GM19468 (cell line): ENCODE measurements at regions not wholly inside any gene's neighbourhood (a gene's known extent, or its start where the extent isn't known, plus 50 kb on each side); places are given as distances from the start of the nearest gene placed in this dataset.
"Not testable (repeated sequence)": the region's sequence is repeated elsewhere in the genome, so short reads cannot be mapped to it uniquely, and the experiment has no call there.

ENCODE experiments used
- ATAC-seq: cut with Tn5 transposase; IDR thresholded peaks from one replicate; pipeline ENCODE4 v1.9.1; 2021; ENCODE audit warnings: mild to moderate bottlenecking, moderate library complexity, moderate number of reproducible peaks; ENCODE audit not compliant: unreplicated experiment; ENCODE audit errors: extremely low read depth

DNA sequence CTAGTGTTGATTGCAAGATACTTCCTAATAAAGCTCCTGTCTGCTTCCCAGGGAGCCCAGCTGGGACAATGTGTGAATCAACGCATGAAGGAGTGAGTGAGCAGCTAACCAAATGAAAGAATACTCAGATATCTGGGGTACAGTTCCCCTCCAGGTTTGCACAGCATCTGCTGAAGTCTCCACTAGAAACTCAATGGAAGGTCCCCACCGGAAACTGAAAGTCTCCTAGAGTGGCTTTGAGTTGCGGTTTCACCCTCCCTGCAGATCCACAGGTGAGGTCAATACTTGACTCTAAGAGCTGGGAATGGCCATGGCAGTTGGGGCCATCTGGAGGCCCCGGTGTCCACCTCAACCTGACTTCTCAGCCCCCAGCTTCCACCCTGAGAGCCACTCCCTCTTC, 198.2 kb upstream of the MSX2 start:
- no peak for ATAC-seq

DNA sequence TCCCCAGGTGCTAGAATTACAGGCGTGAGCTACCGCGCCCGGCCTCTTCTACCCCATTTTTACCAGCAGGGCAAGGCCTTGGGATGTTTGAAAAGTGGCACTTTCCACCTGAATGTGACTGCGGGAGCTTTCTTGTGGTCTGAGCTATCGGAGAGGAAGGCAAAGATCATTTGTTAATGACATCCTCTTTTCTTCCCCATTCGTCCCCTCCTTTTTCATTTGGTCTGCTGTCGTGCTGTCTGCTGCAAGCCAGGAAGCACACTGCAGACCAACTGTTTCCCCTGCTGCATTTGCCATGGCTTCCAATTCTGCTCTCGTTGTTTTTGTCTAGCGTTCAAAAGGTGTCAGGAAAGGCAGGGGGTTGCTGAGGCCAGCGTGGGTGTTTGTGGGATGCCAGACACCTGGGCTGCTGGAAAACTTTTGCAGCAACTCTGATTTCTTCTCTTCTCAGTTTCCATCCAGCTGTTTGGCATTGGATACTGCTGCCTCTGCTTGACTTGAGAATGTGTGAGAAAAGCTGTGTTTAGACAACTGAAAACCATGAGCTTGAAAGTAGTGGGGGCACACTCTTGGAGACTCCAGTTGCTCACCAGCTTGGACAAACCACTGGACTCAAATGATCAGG, 196.4 kb upstream of the MSX2 start:
- no peak for ATAC-seq

DNA sequence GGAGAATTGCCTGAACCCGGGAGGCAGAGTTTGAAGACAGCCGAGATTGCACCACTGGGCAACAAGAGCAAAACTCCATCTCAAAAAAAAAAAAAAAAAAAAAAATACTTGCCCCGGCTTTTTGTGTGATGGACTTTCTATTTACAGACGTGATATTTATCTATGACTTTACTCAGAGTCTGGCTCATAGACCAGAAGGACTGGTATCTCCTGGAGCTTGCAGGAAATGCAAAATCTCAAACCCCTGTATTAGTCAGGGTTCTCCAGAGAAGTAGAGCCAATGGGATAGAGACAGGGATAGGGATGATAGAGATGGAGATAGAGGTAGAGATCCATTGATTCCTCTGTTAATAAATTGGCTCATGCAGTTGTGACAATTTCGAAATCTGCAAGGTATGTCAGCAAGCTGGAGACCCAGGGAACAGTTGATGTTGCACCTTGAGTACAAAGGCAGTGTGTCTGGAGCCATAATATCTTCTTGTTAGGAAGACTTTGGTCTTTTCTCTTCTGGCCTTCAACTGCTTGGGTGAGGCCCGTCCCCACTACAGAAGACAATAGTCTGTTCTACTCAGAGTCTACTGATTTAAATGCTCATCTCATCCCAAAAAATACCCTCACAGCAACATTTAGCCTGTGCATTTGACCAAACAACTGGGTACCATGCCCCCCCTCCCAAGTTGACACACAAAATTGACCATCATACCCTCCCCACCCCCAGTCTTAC, 195.4 kb upstream of the MSX2 start:
- ATAC-seq = no peak

DNA sequence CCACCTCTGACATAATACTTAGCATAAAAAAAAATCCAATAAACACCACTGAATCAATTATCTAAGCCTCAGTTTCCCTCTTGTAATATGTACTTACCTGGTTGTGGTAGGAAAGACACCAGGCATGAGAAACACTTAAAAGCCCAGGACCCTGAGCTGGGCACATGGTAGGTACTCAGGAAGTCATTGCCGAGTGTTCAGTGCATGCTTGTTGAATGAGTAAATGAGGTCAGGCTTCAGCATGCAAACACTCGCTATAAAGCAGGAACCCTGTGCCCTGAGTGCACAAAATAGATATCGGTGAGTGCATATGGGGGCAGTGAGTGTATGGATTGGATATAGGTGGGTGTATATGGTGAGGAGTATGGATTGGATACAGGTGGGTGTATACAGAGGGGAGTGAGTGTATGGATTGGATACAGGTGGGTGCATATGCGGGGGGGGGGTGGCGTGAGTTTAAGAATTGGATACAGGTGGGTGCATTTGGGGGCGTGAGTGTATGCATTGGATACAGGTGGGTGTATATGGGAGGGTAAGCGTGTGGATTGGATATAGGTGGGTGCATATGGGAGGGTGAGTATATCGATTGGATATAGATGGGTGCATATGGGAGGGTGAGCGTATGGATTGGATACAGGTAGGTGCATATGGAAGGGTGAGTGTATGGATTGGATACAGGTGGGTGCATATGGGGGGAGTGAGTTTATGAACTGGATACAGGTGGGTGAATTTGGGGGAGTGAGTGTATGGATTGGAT, 194.3 kb upstream of the MSX2 start:
- ATAC-seq = no peak

DNA sequence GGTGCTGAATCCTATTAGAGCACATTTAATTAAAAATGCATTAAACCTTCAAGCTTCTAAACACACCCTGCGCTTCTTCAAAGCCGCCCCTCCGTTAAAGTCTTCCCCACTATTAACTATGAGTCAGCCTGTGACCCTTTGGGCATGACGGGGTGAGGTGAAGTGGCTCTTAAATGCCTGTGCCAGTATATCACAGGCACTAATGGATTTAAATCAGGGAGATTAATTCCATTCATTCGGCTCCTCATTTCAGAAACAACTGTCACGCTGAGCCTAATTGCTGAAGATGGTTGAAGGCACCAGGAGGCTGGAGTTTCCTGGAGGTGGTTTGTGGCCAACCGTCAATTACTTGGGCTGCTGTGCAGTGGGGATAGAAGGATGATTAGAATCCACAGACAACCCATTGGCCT, 192.6 kb upstream of the MSX2 start:
- ATAC-seq = no peak

DNA sequence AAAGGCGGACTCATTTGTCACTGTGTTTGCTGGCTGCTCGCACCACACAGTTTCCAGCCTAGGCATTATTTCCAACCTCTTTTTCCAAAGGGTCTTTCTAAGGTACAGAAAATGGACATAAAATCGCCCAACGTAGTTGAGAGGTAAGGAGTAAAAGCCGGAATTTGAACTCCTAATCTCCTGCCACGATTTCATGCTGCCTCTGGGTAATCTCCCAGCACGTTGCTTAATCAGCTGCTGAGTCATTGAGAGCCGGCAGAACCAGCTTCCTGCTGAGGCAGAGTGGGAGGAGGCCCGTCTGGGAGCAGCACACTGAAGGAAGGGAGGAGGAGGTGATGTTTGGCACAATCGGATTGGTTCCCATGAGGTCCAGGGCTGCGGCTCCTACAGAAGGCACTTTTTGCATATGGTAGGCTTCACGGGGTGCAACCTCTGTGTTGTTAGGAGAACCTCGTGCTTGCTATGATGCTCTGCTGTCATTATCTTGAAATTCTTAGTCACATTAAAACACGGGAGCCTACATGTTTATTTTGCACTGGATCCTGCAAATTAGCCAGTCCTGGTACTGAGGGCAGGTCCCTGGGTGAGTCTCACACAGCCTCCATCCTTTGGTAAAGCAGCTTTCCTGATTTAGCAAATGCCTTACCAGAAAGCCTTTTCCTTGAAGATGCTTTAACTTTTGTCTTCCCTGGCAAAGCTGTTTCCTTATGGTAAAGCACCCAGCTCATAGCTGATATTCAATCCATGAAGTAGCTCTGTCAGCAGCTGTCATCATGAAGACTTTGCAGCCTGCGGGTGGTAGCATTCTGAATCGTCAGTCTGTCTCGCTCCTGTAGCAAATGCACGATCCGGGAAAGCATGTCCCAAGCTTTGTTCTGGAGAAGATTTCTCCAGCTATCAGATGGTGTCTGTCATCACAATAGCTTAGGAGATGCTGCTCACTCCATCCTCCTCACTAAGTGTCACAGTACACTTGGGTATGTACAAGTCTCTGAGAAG, 191.6 kb upstream of the MSX2 start:
- no peak for ATAC-seq

DNA sequence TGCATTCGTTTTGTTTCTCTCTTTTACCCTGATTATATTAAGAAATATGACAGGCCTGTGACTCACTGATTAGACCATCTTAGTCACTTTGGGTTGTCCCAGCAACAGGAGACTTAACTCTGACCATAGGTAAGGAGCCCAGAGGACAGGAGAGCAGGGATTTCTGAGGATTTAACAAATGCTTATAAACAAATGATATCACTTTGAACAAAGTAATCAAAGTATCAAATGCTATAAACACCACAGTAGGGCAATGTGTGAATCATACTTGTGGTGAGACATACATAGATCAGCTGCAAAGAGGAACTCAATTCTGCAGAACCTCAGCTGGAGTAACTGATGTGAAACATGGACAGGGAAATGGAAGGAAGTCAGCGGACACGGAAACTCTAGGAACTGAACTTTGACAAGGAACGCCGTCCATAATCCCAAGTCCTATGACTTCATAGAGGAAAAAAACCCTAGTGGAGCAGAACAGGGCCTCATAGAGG, 190.6 kb upstream of the MSX2 start:
- no peak for ATAC-seq

DNA sequence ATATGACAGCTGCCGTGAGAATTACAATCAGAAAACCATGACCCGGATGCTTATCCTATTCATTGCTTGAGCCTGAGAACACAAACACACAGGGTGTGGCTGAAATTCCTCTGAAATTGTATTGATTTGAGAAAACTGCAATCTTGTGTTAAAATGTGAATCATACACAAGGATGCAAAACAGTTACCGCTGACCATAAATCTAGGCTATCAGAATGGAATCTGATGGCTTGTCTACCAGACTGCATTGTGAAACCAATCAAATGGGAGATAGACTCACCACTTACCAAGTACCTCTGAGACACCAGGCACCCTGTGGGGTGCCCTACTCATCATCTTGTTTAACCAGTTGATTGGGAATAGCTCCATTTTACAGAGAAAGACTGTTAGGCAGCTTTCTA, 188.7 kb upstream of the MSX2 start:
- no peak for ATAC-seq

DNA sequence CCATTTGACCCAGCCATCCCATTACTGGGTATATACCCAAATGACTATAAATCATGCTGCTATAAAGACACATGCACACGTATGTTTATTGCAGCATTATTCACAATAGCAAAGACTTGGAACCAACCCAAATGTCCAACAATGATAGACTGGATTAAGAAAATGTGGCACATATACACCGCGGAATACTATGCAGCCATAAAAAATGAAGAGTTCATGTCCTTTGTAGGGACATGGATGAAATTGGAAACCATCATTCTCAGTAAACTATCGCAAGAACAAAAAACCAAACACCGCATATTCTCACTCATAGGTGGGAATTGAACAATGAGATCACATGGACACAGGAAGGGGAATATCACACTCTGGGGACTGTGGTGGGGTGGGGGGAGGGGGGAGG, 184.6 kb upstream of the MSX2 start:
- not testable (repeated sequence) for ATAC-seq

DNA sequence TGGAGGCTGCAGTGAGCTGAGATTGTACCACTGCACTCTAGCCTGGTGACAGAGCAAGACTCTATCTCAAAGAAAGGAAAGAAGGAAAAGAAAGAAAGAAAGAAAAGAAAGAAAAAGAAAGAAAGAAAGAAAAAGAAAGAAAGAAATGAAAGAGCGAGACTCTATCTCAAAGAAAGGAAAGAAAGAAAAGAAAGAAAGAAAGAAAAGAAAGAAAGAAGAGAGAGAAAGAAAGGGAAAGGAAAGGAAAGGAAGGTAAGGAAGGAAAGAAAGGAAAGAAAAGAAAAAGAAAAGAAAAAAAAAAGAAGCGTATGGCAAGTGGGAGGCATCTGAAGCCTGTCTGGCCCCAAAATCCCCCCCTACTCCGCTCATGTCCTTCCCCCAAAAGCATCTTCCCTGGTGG, 182.3 kb upstream of the MSX2 start:
- no peak for ATAC-seq

DNA sequence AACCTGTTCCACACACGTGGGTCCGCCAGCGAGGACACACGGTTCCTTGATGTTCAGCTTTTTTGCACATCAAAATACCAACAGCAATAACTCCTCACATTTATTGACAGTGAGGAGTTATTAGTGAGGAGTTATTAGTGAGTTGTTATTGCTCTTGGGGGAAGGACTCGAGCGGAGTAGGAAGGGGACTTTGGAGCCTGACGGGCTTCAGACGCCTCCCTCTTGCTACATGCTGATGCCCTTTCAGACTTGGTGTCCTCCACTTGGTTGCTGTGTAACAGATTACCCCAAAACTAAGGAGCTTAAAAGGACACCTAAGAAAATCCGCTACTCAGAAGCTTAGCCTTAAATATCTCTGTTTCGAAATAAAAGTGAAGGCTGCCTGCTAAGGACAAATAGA, 181.9 kb upstream of the MSX2 start:
- ATAC-seq = no peak

DNA sequence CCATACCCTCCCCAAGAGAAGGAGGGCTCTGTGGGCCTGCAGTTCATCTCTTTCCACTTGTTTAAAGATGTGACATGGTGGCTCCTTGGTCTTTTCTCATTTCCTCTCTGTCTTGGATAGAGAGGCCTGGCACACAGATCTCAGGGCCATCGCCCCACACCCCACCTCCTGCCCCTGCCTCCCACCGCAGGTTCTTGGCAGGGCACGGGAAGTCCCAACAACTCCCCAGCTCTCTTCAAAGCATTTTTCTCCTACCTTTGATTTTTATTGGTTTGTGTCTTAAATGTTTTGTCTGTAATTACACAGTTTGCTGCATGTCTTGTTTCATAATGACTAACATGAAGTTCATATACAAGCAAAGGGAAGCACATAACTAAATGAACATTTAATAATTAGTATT, 178.5 kb upstream of the MSX2 start:
- no peak for ATAC-seq

DNA sequence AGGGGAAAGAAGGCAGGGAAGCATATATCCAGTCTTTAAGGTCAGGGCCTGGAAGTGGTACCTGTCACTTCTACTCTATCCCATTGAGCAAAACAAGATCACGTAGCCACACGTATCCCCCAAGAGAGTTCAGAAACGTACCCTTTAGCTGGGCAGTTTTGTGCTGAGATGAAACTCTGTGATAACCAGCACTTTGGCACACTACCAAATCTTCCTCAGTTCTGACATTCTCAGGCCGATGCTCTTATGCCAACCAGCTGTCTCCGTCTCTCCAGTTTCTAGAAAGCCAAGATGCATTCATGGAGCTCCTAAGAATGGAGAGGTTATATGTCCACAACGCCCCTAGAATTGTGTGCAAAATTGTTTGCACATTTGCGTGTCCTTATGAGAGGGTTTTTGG, 176.6 kb upstream of the MSX2 start:
- ATAC-seq = no peak

DNA sequence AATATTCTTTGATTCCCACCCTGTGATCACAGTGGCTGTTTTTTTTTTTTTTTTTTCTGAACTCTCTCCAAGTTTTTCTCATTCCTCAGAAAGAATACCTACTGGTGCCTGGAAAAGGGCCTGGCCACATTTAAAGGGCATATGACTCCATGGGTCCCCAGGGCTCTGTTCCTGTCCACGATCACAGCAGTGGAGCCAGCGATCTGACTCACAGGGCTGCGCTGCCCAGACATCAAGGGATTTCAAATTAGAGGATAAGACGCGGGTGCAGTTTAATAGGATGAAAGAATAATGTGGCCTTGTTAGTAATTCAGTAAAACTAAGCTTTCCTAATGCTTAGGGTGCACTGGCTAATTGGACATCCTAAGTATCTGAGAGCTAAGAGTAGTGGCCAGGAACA, 175.1 kb upstream of the MSX2 start:
- no peak for ATAC-seq

DNA sequence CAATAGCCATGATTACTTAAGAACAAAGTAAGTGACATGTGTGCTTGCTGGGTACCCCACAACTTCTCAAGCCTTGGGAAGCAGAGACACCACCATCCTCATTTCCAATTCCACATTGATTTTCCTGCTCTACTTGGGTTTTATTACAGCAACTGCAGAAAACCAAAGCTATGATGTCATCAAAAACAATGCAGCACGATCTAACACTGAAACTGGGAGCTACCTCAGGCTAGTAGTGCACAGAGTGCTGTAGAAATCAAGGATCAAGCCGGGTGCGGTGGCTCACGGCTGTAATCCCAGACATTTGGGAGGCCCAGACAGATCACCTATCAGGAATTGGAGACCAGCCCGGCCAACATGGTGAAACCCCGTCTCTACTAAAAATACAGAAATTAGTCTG, 174.4 kb upstream of the MSX2 start:
- no peak for ATAC-seq

DNA sequence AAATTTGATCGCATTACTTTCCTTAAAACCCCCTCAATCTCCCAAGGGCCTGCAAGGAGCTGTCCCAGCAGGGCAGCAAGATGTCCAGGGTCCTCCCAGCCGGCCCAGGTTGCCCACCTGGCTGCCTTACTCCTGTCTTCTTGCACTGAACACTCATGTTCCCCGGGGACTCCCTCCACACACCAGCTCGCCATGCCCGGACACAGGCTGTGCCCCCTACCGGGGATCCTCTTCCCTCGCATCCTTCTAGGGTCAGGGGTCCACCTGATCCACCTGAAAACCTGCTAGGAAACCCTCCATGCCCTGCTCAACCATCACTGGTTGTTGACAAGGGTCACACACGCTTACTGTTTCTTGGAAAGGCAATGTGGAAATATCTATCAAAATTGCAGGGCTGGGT, 172.0 kb upstream of the MSX2 start:
- no peak for ATAC-seq

DNA sequence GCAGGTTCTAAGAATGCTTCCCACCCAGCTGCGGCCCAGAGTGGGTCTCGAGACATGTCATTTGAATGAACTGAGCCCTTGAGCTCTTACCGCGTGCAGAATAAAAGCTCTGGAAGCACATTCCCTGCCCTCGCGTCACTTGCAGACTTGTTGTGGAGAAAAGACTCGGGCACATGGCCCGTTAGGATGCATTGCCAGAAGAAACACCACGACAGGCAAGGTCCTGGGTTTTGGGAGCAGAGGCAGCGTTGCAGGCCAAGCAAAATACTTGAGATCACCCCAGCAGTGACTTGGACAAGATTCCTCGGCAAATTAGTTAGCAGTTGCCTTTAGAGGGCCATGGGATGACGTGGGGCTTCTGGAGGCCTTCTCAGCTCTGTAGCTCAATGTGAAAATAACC, 170.8 kb upstream of the MSX2 start:
- ATAC-seq = no peak

DNA sequence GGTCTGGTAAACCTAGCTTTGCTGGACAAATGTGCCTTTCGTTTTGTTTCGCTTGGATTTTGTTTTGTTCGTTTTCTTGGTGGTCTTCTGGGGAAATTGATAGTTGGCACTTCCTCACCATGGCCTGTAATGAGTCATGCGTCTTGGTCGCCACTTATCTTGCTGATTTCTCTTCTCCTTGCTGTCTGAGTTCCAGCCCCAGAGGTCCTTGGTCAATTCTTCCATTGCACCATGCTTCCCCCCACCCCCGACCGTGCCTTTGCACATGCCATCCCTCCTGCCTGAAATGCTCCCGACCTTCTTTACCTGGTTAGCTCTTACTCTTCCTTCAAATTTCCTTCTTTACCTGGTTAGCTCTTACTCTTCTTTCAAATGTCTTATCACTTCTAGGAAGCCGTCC, 168.7 kb upstream of the MSX2 start:
- no peak for ATAC-seq

DNA sequence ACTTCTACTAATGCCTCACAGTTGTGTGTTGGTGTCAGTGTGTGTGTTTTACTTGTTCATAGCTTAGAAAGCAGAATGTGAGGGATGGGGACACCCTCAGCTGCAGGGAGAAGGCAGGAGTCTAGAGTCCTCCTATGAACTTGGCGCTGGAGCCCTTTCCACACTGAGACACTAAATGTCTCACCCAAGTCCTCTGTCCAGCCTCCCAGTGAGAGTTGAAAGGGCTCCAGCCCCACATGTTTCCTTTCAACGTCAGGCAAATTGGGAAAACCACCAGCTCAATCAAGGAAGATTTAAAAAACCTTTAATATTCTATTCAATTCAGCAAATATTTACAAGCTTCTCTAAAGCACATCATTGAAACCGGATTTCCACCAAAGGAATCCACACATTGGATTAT, 167.6 kb upstream of the MSX2 start:
- no peak for ATAC-seq

DNA sequence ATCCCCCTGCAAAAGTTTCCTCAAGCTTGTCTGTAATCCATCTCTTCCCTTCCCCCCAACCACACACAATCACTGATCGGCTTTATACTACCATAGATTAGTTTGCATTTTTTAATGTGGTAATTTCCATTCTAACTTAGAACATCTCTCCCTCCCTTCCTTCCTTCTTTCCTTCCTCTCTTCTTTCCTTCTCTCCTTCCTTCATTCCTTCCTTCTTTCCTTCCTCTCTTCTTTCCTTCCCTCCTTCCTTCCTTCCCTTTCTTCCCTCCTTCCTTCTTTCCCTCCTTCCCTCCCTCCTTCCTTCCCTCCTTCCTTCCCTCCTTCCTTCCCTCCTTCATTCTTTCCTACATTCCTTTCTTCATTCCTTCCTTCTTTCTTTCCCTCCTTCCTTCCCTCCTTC, 166.2 kb upstream of the MSX2 start:
- ATAC-seq = no peak
